ENCODE measurements at regions not wholly inside any gene's neighbourhood (a gene's known extent, or its start where the extent isn't known, plus 50 kb on each side); places are given as distances from the start of the nearest gene placed in this dataset.

DNA sequence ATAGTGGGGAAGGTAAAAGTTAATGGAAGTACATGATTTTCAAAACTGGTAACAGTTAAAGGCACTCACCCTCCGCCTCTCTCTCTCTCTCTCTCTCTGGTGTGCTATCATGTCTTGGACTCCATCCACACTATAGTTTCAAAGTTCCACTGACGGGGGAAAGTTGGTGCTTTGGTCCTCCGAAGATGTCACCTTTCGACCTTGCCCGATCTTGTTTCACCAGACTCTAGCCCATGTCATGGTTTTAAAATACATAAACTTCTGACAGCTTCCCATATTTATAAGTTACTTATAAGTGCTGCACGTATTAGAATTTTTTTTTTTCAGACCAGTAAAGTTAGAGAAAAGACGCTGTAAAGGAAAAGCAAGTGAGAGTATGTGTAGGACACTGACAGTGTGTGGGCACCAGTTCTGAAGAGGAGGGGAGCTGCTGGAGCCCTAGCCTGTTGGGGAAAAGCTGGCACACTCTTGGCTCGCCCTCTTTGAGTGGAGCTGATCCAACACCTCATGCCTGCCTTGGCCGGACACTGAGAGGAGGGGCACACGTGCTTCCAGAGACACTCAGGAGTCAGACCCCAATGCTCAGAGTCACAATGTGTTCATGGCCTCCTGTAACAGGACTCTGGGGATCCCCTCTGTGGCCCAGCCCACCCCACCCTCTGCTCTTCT, 200.5 kb upstream of the TPM1 start:
- Histone ChIP-seq H3K9me3 (no peaks in the 10 kb centered on the region), H3K4me3 (peak overlapping the region in 1 of 12 donors; percentile 21), H3K36me3 (peaks cover 0 to 52% (median 30%) of the 10 kb centered on the region in 9 donors), H3K27me3 (no peaks in the 10 kb centered on the region), H3K4me1 (peaks cover 0 to 41% (median 11%) of the 10 kb centered on the region in 12 donors), H3K27ac (peak overlapping the region in 11 of 12 donors; percentile 46 to 86 (median 73))
- ATAC-seq (peak; percentile 71 to 86 (median 78)), DNase-seq (peak in 4 of 5 donors; percentile 45 to 77 (median 59))
- TF ChIP-seq, protein P1, sequence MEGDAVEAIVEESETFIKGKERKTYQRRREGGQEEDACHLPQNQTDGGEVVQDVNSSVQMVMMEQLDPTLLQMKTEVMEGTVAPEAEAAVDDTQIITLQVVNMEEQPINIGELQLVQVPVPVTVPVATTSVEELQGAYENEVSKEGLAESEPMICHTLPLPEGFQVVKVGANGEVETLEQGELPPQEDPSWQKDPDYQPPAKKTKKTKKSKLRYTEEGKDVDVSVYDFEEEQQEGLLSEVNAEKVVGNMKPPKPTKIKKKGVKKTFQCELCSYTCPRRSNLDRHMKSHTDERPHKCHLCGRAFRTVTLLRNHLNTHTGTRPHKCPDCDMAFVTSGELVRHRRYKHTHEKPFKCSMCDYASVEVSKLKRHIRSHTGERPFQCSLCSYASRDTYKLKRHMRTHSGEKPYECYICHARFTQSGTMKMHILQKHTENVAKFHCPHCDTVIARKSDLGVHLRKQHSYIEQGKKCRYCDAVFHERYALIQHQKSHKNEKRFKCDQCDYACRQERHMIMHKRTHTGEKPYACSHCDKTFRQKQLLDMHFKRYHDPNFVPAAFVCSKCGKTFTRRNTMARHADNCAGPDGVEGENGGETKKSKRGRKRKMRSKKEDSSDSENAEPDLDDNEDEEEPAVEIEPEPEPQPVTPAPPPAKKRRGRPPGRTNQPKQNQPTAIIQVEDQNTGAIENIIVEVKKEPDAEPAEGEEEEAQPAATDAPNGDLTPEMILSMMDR (IDR thresholded peaks at IDR 0.05), result no peak
- no peak for TF ChIP-seq POLR2A (IDR thresholded peaks at IDR 0.05)
- 45 to 66% (median 58%) methylated on average over 10 of the region's 10 CpGs for WGBS, 4 donors
- intact Hi-C loops (cut with DNase I), result loop anchor here in 6 of 10 donors (5.0 to 10.0 kb wide), 4 partner anchors 40 to 193 kb away; no protein-coding TSS in a partner anchor

DNA sequence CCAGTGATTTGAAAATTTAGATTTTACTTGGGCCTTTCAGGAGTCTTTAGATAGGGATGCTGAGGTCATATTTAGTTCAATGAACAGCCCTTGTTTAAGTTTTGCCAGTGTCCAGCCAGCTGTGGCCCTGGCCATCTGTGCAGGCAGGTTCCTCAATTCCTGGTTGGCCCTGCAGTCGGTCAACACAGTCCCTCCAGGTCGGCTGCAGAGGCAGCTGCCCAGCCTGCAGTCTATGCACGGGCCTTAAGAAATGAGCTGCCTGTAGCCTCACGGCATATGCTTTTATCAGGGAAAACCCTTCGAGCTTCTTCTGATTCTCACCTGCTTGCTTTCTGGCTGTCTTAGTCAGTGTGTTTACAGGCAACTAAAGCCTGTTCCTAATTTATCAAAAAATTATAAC, 199.2 kb upstream of the TPM1 start:
- no peak overlapping the region for H3K4me3 ChIP-seq
- WGBS, 4 donors, result 63 to 89% (median 71%) methylated on average over 5 of the region's 5 CpGs
- ATAC-seq, result no peak
- peak overlapping the region in 8 of 12 donors; percentile 59 to 86 (median 80) for H3K27ac ChIP-seq
- no peaks in the 10 kb centered on the region for H3K27me3 ChIP-seq
- TF ChIP-seq, protein P1 (IDR thresholded peaks at IDR 0.05), result no peak
- no peak for TF ChIP-seq POLR2A (IDR thresholded peaks at IDR 0.05)
- H3K9me3 ChIP-seq, result no peaks in the 10 kb centered on the region
- DNase-seq, result no peak
- intact Hi-C loops (cut with DNase I), result loop anchor here in 6 of 10 donors (5.0 to 10.0 kb wide), 4 partner anchors 41 to 191 kb away; no protein-coding TSS in a partner anchor
- H3K36me3 ChIP-seq, result peaks cover 0 to 39% (median 26%) of the 10 kb centered on the region in 9 donors
- peaks cover 0 to 49% (median 11%) of the 10 kb centered on the region in 12 donors for H3K4me1 ChIP-seq

GRCh38 chr15:62844564-62845240, 197.8 kb upstream of the TPM1 start:
- Histone ChIP-seq H3K27me3 (no peaks in the 10 kb centered on the region), H3K4me1 (peaks cover 0 to 60% (median 15%) of the 10 kb centered on the region in 12 donors), H3K9me3 (no peaks in the 10 kb centered on the region), H3K4me3 (no peak overlapping the region), H3K36me3 (peaks cover 0 to 25% (median 14%) of the 10 kb centered on the region in 9 donors), H3K27ac (no peak overlapping the region)
- ATAC-seq (no peak), DNase-seq (no peak)
- intact Hi-C loops (cut with DNase I), result loop anchor here (5.0 to 10.0 kb wide), 9 partner anchors 42 to 248 kb away; partner anchors contain the start of gene TPM1 (in 1 of the 10)
- WGBS, 4 donors, result 46 to 60% (median 51%) methylated on average over 10 of the region's 10 CpGs
- no peak for TF ChIP-seq POLR2A (IDR thresholded peaks at IDR 0.05)
- TF ChIP-seq, protein P1 (IDR thresholded peaks at IDR 0.05), result no peak

Data from heart left ventricle (tissue), 16 donors.